ENCODE measurements at regions not wholly inside any gene's neighbourhood (a gene's known extent, or its start where the extent isn't known, plus 50 kb on each side); places are given as distances from the start of the nearest gene placed in this dataset.

GRCh38 chr3:18770800-18771199, 345.7 kb upstream of the SATB1 start:
- DNase-seq = no peak

- DNase-seq = no peak
Observed at GRCh38 chr3:18767756-18768303, 342.7 kb upstream of the SATB1 start.

DNA sequence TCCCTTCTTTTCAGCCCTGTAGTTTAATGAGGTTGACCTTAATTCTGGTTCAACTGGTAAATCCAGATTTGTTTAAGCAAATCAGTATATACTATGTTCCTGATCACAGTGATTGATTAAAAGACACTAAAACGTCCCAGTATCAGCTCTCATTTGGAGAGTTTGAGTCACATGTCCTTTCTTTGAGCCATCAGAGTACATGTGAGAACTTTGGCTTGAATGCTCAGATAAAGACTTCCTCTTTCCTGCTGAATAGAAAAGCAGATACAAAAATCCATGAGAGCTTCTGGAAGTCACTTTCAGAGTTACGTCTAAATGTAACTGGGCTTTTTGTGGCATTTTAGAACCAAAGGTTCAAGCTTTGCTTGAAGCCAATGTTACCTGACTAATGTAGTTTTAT, 341.8 kb upstream of the SATB1 start:
- DNase-seq = no peak

- no peak for DNase-seq
Observed at GRCh38 chr3:18765662-18766061, 340.5 kb upstream of the SATB1 start.

DNA sequence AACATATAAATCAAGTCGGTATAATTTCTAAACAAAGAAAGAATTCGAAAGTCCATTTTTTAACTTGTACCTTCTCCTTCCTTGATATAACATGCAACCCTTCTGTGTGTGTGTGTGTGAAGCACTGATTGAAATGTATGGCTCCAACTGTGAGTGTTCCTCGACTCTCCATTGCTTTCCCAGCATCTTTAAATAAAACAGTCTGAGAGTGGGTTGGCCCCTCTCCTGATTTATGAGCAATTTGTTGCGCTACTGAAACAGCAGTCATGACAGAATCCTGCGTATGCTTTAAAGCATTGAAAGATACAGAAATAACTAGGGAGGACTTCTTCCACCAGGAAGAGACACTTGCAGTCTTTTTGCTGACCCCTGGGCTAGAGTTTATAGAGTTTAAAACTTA, 340.0 kb upstream of the SATB1 start:
- DNase-seq = no peak

DNA sequence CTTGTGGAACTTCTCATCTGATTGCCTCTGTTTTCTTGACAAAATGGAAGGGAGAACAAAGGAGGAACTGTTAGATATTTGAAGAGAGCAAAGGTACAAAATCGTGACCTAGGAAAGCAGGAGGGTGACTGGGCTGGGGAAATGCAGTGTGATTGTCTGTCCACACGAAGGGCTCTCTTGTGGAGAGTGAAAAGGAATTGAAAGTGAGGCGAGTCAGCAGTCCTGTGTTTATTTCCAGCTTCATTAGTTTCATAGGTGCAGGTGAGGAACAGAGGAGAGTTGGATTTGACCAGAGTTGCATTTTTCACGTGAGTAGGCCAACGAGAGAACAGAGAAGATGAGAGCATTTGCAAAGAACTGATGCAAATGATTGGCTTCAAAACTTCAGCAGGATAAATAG, 336.4 kb upstream of the SATB1 start:
- DNase-seq = no peak

GRCh38 chr3:18758047-18758704, 333.0 kb upstream of the SATB1 start:
- DNase-seq = peak; percentile 29

- no peak for DNase-seq
Observed at GRCh38 chr3:18757476-18757875, 332.3 kb upstream of the SATB1 start.

- no peak for DNase-seq
Observed at GRCh38 chr3:18752273-18752934, 327.3 kb upstream of the SATB1 start.

DNA sequence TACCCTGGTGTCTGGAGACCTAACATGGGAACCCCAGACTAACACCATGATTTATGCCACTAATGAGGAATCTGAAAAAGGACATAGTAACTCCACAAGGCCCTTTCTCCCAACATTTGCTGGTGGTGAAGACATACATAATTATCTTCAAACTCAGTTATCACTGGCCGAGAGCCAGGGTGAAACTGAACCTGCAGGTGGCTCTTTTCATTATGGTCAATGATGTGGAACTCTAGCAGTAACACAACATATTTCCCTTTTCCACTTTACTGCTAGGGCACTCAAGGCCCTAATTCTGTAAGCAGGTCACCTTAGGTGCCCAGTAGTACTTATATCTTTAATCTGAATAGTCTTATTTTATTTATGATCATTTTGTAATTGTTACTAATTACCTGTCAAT, 326.4 kb upstream of the SATB1 start:
- DNase-seq = no peak

DNA sequence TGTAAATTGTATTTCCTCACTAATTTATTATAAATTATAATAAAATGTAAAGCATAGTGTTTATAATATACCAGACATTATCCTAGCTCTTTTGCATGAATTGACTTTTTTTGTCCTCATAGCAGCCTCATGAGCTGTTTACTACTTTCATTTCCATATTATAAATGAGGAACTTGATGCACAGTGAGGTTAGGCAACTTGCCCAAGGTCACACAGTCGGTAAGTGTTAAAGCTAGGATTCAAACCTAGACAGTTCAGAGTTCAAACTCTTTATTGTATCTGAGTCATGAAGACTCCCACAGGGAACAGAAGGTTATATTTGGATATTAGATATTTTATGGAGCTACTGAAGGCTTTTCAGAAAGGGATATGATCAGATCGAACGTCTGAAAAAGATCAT, 322.2 kb upstream of the SATB1 start:
- DNase-seq = no peak

- DNase-seq = peak; percentile 62
Observed at GRCh38 chr3:18745472-18745871, 320.3 kb upstream of the SATB1 start.

DNA sequence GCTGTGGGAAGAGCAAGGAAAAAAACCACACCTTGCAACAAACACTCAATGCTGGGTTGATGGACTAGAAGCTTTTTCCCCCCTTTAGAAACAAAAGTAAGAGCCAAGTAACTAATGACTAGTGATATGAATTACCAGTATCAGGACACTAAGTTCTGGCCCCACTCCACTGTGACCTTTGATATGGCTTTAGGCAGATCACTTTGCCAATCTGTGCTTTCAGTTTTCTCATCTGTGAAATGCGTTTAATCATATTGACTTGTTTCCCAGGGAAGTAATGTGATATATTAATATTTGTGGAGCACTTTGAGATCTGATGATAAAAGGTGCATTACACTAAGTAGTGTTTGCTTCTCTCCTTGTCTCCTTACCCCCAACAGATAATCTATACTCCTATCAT, 319.3 kb upstream of the SATB1 start:
- DNase-seq = no peak

- DNase-seq = no peak
Observed at GRCh38 chr3:18743761-18744160, 318.6 kb upstream of the SATB1 start.

DNA sequence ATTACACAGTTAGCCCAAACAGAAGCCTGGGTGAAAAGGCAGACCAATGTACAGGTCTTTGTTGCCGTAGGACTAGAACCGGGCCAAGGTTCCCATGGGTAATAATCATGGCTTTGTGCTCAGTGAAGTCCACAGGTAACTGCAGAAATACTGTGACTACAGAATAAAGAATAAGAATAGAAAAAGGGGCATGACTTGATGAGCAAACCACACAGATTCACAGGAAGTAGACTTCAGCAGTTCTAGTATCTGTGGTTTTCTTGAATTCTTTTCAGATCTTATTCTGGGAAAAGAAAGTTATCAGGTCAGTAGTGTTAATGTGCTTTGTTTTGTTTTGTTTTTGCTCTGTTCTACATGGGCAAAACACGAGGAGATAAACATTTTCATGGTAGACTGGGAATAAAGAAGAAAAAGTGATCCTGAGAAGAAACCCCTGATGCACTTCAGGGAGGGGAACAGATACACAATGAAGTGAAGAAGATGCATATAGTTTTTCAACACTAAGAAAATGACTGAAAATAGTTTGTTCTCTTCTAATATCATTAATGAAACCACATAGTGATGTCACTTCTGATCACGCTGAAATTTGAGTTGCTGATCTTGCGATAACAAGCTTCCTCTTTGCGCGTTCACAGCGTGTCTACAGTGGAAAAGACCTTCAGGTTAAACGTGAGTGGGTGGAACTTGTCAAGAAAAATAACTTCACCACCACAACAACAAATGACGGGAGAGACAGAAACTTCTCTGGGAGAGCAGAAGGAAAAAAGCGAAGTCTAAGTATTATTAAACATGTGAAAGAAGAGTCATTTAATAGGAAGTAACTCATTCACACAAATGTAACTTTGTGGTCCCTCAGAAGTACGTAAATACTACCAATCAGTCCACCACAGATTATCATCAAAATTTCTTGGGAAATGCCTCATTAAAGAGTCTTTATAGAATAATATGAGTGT, 315.8 kb upstream of the SATB1 start:
- DNase-seq = no peak

DNA sequence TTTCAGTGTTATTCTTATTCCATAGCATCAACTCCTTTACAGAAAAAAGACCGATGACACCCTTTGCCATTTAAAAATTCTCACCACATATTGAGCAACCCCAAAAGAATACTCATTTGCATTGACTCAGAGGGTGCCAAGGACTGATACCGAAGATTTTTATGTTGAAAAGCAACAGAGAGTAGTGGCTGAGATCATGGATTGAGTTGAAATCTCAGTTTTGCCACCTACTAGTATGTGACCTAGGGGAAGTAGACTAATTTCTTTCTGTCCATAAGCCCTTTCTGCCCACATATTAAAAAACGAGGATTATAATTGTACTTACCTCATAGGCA, 313.9 kb upstream of the SATB1 start:
- DNase-seq = no peak

DNA sequence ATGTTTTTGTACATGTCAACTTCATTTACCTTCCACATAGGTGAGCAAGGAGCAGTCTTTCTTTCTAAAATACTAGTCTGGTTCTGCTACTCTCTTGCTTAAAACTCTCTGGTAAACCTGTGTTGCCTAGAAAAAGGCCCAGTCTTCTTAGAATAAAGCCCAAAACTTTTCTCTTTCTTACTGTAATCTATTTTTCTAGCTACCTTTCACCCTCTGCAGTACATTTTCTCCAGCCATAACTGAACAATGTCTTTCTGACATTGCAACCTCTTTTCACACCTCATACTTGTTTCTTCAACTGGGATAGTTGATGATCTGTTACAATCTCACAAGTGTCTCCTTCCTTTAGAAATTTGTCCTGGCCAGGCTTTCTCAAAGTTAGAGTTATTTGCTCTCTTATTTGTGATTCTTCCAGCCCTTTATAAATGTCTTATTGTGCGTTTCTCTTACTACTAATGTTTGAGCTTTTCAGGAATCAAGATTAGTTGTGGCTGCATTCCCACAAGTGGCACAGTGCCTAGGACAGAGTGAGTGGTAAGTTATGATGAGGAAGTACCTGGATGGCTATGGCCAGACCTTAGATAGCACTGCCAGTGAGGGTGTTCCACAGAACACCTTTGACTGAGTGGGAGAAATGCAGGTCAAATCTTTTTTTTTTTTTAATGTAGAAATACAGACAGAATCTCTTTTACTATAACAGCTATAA, 313.4 kb upstream of the SATB1 start:
- no peak for DNase-seq

DNA sequence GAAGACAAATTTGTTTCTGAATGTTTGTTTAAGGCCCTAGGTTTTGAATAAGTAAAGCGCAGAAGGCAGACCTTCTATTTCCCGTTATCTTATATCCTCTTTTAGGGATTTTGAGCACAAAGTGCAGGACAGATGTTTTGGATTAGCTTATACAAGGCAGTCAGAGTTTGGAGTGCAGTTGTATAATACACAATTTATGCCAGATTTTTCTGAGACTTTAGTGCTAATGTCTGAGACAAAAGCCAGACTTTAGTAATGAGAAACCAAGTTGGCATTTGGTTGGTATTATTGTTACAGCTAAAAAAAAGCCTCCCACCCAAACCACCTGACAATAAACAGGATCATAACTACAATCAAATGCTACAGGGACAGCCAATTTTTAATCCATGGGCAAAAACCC, 309.9 kb upstream of the SATB1 start:
- no peak for DNase-seq

- no peak for DNase-seq
Observed at GRCh38 chr3:18734309-18734708, 309.2 kb upstream of the SATB1 start.

GRCh38 chr3:18732474-18732873, 307.3 kb upstream of the SATB1 start:
- DNase-seq = no peak

- no peak for DNase-seq
Observed at GRCh38 chr3:18730491-18730890, 305.4 kb upstream of the SATB1 start.

GRCh38 chr3:18729671-18730070, 304.5 kb upstream of the SATB1 start:
- no peak for DNase-seq

All from GF-D8 (cell line).